Activated T-helper 2 cell treated with anti-CD3 and anti-CD28 coated beads, Interferon-gamma antibody, Interleukin-2, Interleukin-4, amounts not matched to agents 10 μg/mL and 5 μg/mL and 100 μg/mL, durations not matched to agents 14 hours and 24 hours and 36 hours (primary cell): ENCODE measurements at regions not wholly inside any gene's neighbourhood (a gene's known extent, or its start where the extent isn't known, plus 50 kb on each side); places are given as distances from the start of the nearest gene placed in this dataset.

Source experiments
- DNase-seq: peaks from one replicate; pipeline ENCODE4 v3.0.0; 2021; ENCODE audit warnings: low spot score
- H3K27ac Mint-ChIP-seq: one replicate; pipeline ENCODE4 v1.8.0; 2021; ENCODE audit warnings: mixed read lengths
- H3K27me3 Mint-ChIP-seq: one replicate; pipeline ENCODE4 v1.8.0; 2021; ENCODE audit warnings: low read depth, mixed read lengths
- H3K36me3 Mint-ChIP-seq: one replicate; pipeline ENCODE4 v1.8.0; 2021; ENCODE audit warnings: low read depth, mixed read lengths
- H3K4me1 Mint-ChIP-seq: one replicate; pipeline ENCODE4 v1.8.0; 2021; ENCODE audit warnings: low read depth, mixed read lengths
- H3K4me3 Mint-ChIP-seq: one replicate; pipeline ENCODE4 v1.8.0; 2021; ENCODE audit warnings: low read depth, mild to moderate bottlenecking, moderate library complexity, mixed read lengths
- H3K9me3 Mint-ChIP-seq: one replicate; pipeline ENCODE4 v1.8.0; 2021; ENCODE audit warnings: mixed read lengths
- intact Hi-C: fragments of 100-400 bp; cut with micrococcal nuclease; formaldehyde crosslinking; loops from one replicate; pipeline ENCODE4 v1.15.1; 2023

GRCh38 chr4:28921886-28922285 is 1798.3 kb upstream of the PCDH7 start:
- Mint-ChIP-seq H3K4me1 (no peaks in the 10 kb centered on the region), H3K27me3 (no peaks in the 10 kb centered on the region), H3K36me3 (no peaks in the 10 kb centered on the region), H3K27ac (no peak overlapping the region), H3K4me3 (no peak overlapping the region), H3K9me3 (peaks cover 45% of the 10 kb centered on the region)
- DNase-seq: no peak
- intact Hi-C loops: no loop called here

- Mint-ChIP-seq H3K4me3 (no peak overlapping the region), H3K27me3 (no peaks in the 10 kb centered on the region), H3K9me3 (peaks cover 40% of the 10 kb centered on the region), H3K36me3 (no peaks in the 10 kb centered on the region), H3K27ac (no peak overlapping the region), H3K4me1 (no peaks in the 10 kb centered on the region)
- intact Hi-C loops: no loop called here
- no peak for DNase-seq
These were observed 1794.0 kb upstream of the PCDH7 start for GRCh38 chr4:28926156-28926555.

- no peaks in the 10 kb centered on the region for H3K36me3 Mint-ChIP-seq
- no peaks in the 10 kb centered on the region for H3K4me1 Mint-ChIP-seq
- intact Hi-C loops: no loop called here
- peaks cover 39% of the 10 kb centered on the region for H3K9me3 Mint-ChIP-seq
- no peak overlapping the region for H3K4me3 Mint-ChIP-seq
- no peaks in the 10 kb centered on the region for H3K27me3 Mint-ChIP-seq
- no peak for DNase-seq
- no peak overlapping the region for H3K27ac Mint-ChIP-seq
These were observed 1777.5 kb upstream of the PCDH7 start for GRCh38 chr4:28942631-28943030.

- H3K36me3 Mint-ChIP-seq: no peaks in the 10 kb centered on the region
- peaks cover 23% of the 10 kb centered on the region for H3K9me3 Mint-ChIP-seq
- no peaks in the 10 kb centered on the region for H3K27me3 Mint-ChIP-seq
- H3K4me3 Mint-ChIP-seq: no peak overlapping the region
- DNase-seq: no peak
- no peak overlapping the region for H3K27ac Mint-ChIP-seq
- no peaks in the 10 kb centered on the region for H3K4me1 Mint-ChIP-seq
- intact Hi-C loops: no loop called here
These were observed 1772.8 kb upstream of the PCDH7 start for GRCh38 chr4:28947374-28947773.

GRCh38 chr4:28948501-28948900 is 1771.7 kb upstream of the PCDH7 start:
- no peak overlapping the region for H3K27ac Mint-ChIP-seq
- H3K36me3 Mint-ChIP-seq: no peaks in the 10 kb centered on the region
- no peaks in the 10 kb centered on the region for H3K27me3 Mint-ChIP-seq
- H3K9me3 Mint-ChIP-seq: peaks cover 23% of the 10 kb centered on the region
- DNase-seq: no peak
- intact Hi-C loops: no loop called here
- H3K4me3 Mint-ChIP-seq: no peak overlapping the region
- H3K4me1 Mint-ChIP-seq: no peaks in the 10 kb centered on the region

- Mint-ChIP-seq H3K9me3 (peaks cover 22% of the 10 kb centered on the region), H3K27ac (no peak overlapping the region), H3K27me3 (no peaks in the 10 kb centered on the region), H3K4me1 (no peaks in the 10 kb centered on the region), H3K4me3 (no peak overlapping the region), H3K36me3 (no peaks in the 10 kb centered on the region)
- no peak for DNase-seq
- intact Hi-C loops: no loop called here
These were observed 1753.2 kb upstream of the PCDH7 start for GRCh38 chr4:28966982-28967381.

GRCh38 chr4:28973587-28974350 is 1746.4 kb upstream of the PCDH7 start:
- Mint-ChIP-seq H3K4me1 (no peaks in the 10 kb centered on the region), H3K27ac (no peak overlapping the region), H3K27me3 (no peaks in the 10 kb centered on the region), H3K36me3 (no peaks in the 10 kb centered on the region), H3K4me3 (no peak overlapping the region), H3K9me3 (peaks cover 32% of the 10 kb centered on the region)
- intact Hi-C loops: no loop called here
- DNase-seq: no peak

GRCh38 chr4:28976369-28976768 is 1743.8 kb upstream of the PCDH7 start:
- Mint-ChIP-seq H3K4me1 (no peaks in the 10 kb centered on the region), H3K9me3 (peaks cover 23% of the 10 kb centered on the region), H3K27me3 (no peaks in the 10 kb centered on the region), H3K36me3 (no peaks in the 10 kb centered on the region), H3K27ac (no peak overlapping the region), H3K4me3 (no peak overlapping the region)
- no peak for DNase-seq
- intact Hi-C loops: no loop called here

- Mint-ChIP-seq H3K4me1 (no peaks in the 10 kb centered on the region), H3K36me3 (no peaks in the 10 kb centered on the region), H3K9me3 (peaks cover 50% of the 10 kb centered on the region), H3K4me3 (no peak overlapping the region), H3K27me3 (no peaks in the 10 kb centered on the region), H3K27ac (no peak overlapping the region)
- DNase-seq: no peak
- intact Hi-C loops: no loop called here
These were observed 1718.0 kb upstream of the PCDH7 start for GRCh38 chr4:29002151-29002550.

GRCh38 chr4:29005838-29006237 is 1714.3 kb upstream of the PCDH7 start:
- DNase-seq: no peak
- H3K4me3 Mint-ChIP-seq: no peak overlapping the region
- H3K4me1 Mint-ChIP-seq: no peaks in the 10 kb centered on the region
- peaks cover 58% of the 10 kb centered on the region for H3K9me3 Mint-ChIP-seq
- intact Hi-C loops: no loop called here
- no peaks in the 10 kb centered on the region for H3K27me3 Mint-ChIP-seq
- no peaks in the 10 kb centered on the region for H3K36me3 Mint-ChIP-seq
- H3K27ac Mint-ChIP-seq: no peak overlapping the region

- DNase-seq: no peak
- Mint-ChIP-seq H3K9me3 (peaks cover 64% of the 10 kb centered on the region), H3K27me3 (no peaks in the 10 kb centered on the region), H3K4me1 (no peaks in the 10 kb centered on the region), H3K4me3 (no peak overlapping the region), H3K36me3 (no peaks in the 10 kb centered on the region), H3K27ac (no peak overlapping the region)
- intact Hi-C loops: no loop called here
These were observed 1710.3 kb upstream of the PCDH7 start for GRCh38 chr4:29009908-29010307.

GRCh38 chr4:29013341-29013740 is 1706.8 kb upstream of the PCDH7 start:
- DNase-seq: no peak
- H3K27ac Mint-ChIP-seq: no peak overlapping the region
- peaks cover 56% of the 10 kb centered on the region for H3K9me3 Mint-ChIP-seq
- H3K27me3 Mint-ChIP-seq: no peaks in the 10 kb centered on the region
- H3K4me3 Mint-ChIP-seq: no peak overlapping the region
- no peaks in the 10 kb centered on the region for H3K36me3 Mint-ChIP-seq
- no peaks in the 10 kb centered on the region for H3K4me1 Mint-ChIP-seq
- intact Hi-C loops: no loop called here

GRCh38 chr4:29014555-29014954 is 1705.6 kb upstream of the PCDH7 start:
- Mint-ChIP-seq H3K9me3 (peaks cover 56% of the 10 kb centered on the region), H3K4me1 (no peaks in the 10 kb centered on the region), H3K4me3 (no peak overlapping the region), H3K27me3 (no peaks in the 10 kb centered on the region), H3K36me3 (no peaks in the 10 kb centered on the region), H3K27ac (no peak overlapping the region)
- DNase-seq: no peak
- intact Hi-C loops: no loop called here

- Mint-ChIP-seq H3K27me3 (no peaks in the 10 kb centered on the region), H3K4me1 (no peaks in the 10 kb centered on the region), H3K9me3 (peaks cover 42% of the 10 kb centered on the region), H3K27ac (no peak overlapping the region), H3K36me3 (no peaks in the 10 kb centered on the region), H3K4me3 (no peak overlapping the region)
- no peak for DNase-seq
- intact Hi-C loops: no loop called here
These were observed 1686.5 kb upstream of the PCDH7 start for GRCh38 chr4:29033703-29034102.
